ENCODE measurements at regions not wholly inside any gene's neighbourhood (a gene's known extent, or its start where the extent isn't known, plus 50 kb on each side); places are given as distances from the start of the nearest gene placed in this dataset.

DNA sequence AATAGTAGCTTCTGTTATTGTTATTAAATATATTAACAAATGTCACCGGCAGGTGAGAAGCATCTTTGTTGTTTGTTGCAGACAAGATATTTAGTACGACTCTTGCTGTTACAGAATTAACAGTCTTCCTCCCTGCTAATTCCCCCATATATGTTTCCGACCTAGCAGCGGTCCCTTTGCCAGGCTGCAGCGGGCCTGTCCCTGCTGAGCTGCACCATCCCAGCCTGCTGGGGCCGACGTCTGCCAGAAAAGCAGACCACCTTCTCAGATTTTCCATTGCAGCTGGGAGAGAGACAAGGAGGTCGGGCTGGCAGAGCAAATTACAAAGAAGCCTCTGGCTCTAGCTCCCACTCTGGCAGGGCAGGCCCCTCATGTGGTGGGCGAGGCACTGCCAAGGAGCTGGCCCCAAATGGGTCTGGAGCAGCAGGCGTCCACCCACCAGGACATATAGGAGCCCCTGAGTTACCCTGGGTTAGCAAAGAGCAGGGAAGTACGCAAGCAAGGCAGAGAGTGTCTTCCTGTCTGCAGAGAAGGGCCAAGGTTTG is 142.7 kb downstream of the FOXD2 start:
- H3K27ac ChIP-seq: no peak overlapping the region
- H3K4me3 ChIP-seq: no peak overlapping the region
- intact Hi-C loops (cut with DNase I): no loop called here
- H3K4me1 ChIP-seq: peaks cover 0 to 6% (median 0%) of the 10 kb centered on the region in 3 donors
- TF ChIP-seq, protein P1, sequence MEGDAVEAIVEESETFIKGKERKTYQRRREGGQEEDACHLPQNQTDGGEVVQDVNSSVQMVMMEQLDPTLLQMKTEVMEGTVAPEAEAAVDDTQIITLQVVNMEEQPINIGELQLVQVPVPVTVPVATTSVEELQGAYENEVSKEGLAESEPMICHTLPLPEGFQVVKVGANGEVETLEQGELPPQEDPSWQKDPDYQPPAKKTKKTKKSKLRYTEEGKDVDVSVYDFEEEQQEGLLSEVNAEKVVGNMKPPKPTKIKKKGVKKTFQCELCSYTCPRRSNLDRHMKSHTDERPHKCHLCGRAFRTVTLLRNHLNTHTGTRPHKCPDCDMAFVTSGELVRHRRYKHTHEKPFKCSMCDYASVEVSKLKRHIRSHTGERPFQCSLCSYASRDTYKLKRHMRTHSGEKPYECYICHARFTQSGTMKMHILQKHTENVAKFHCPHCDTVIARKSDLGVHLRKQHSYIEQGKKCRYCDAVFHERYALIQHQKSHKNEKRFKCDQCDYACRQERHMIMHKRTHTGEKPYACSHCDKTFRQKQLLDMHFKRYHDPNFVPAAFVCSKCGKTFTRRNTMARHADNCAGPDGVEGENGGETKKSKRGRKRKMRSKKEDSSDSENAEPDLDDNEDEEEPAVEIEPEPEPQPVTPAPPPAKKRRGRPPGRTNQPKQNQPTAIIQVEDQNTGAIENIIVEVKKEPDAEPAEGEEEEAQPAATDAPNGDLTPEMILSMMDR (IDR thresholded peaks at IDR 0.05): no peak
- TF ChIP-seq POLR2A (IDR thresholded peaks at IDR 0.05): no peak
- H3K36me3 ChIP-seq: no peaks in the 10 kb centered on the region
- WGBS, 2 donors: 65 to 76% methylated on average over 8 to 11 of the region's 11 CpGs
- peaks cover 0 to 81% (median 0%) of the 10 kb centered on the region in 4 donors for H3K27me3 ChIP-seq
- H3K9me3 ChIP-seq: no peaks in the 10 kb centered on the region
- no peak for DNase-seq

DNA sequence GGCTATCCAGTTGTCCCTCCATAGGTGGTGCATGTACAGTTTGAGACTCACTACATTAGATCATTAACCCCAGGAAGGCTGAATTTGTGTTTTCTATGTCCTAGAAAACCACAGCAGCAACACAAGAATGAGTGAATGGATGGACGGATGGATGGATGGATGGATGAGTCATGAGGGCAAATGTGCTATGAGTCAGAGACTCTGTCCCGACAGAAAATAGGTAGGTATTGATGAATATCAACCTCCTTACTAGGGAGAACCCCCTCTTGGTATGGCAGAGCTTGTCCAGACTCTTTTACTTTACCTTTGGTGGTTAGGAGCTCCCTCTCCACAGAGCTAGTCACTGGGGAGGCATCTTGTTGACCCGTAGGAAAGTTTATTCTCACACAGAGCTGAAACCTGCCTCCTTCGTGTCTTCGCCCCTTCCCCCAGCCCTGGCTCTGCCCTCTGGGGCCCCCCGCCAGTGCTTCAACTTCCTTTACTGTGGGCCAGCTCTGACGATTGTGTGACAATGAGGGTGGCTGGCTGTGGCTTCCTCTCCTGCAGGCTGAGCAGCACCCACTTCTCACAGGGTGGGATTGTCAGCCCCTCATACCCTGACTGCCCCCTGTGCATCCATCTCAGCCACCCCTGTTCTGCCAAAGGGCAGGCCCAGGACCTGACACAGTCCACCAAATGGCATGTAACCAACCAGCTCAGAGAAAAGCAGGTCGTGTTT is 145.2 kb downstream of the FOXD2 start:
- H3K36me3 ChIP-seq: no peaks in the 10 kb centered on the region
- WGBS, 2 donors: 37 to 47% methylated on average over 8 of the region's 8 CpGs
- DNase-seq: no peak
- peaks cover 0 to 77% (median 0%) of the 10 kb centered on the region in 4 donors for H3K27me3 ChIP-seq
- intact Hi-C loops (cut with DNase I): no loop called here
- H3K4me3 ChIP-seq: no peak overlapping the region
- no peaks in the 10 kb centered on the region for H3K9me3 ChIP-seq
- H3K4me1 ChIP-seq: peaks cover 0 to 6% (median 0%) of the 10 kb centered on the region in 3 donors
- no peak for TF ChIP-seq POLR2A (IDR thresholded peaks at IDR 0.05)
- TF ChIP-seq, protein P1 (IDR thresholded peaks at IDR 0.05): no peak
- no peak overlapping the region for H3K27ac ChIP-seq

DNA sequence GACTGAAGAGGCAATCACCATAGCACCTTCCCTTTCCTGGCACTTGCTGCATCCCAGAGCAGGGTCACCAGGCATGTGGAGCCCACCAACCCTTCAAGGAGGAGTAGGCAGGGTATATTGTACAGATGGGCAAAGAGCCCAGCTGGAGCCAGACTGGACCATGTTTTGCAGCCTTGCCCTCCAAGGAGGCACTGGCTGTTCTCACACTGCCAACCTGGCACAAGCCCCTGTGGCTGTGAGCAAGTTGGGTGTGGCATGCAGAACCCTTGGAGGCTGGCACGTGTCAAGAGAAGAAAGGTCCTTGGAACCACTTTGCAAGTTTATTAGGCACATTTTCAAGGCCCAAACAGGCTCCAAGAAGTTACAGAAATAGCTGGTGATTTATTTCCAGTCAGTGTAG is 146.4 kb downstream of the FOXD2 start:
- TF ChIP-seq, protein P1 (IDR thresholded peaks at IDR 0.05): no peak
- no peak for TF ChIP-seq POLR2A (IDR thresholded peaks at IDR 0.05)
- Histone ChIP-seq H3K4me3 (no peak overlapping the region), H3K9me3 (no peaks in the 10 kb centered on the region), H3K27ac (no peak overlapping the region), H3K27me3 (peaks cover 0 to 77% (median 0%) of the 10 kb centered on the region in 4 donors), H3K36me3 (no peaks in the 10 kb centered on the region), H3K4me1 (no peaks in the 10 kb centered on the region)
- DNase-seq: no peak
- WGBS, 2 donors: 36% methylated on average over 1 of the region's 1 CpG
- intact Hi-C loops (cut with DNase I): no loop called here

- TF ChIP-seq POLR2A (IDR thresholded peaks at IDR 0.05): no peak
- TF ChIP-seq, protein P1 (IDR thresholded peaks at IDR 0.05): no peak
- Histone ChIP-seq H3K4me3 (no peak overlapping the region), H3K27me3 (peaks cover 0 to 75% (median 0%) of the 10 kb centered on the region in 4 donors), H3K9me3 (no peaks in the 10 kb centered on the region), H3K36me3 (no peaks in the 10 kb centered on the region), H3K27ac (no peak overlapping the region), H3K4me1 (no peaks in the 10 kb centered on the region)
- WGBS, 2 donors: 62 to 67% methylated on average over 8 to 9 of the region's 9 CpGs
- no peak for DNase-seq
- intact Hi-C loops (cut with DNase I): no loop called here
Measured at GRCh38 chr1:47585141-47585902, 147.5 kb downstream of the FOXD2 start.

Data from esophagus squamous epithelium (tissue), 5 donors.